ENCODE measurements at regions not wholly inside any gene's neighbourhood (a gene's known extent, or its start where the extent isn't known, plus 50 kb on each side); places are given as distances from the start of the nearest gene placed in this dataset.

- TF ChIP-seq CTCF (IDR thresholded peaks at IDR 0.05; ENCODE audit: borderline replicate concordance, extremely low read depth, low read length, poor library complexity, severe bottlenecking) (no peak), EZH2 (IDR thresholded peaks at IDR 0.05; ENCODE audit: borderline replicate concordance, low read depth, low read length, severe bottlenecking) (no peak)
These were observed 760.6 kb downstream of the EFNB2 start for GRCh38 chr13:105774739-105775460.
